Loucy (cell line): ENCODE measurements at regions not wholly inside any gene's neighbourhood (a gene's known extent, or its start where the extent isn't known, plus 50 kb on each side); places are given as distances from the start of the nearest gene placed in this dataset.

Source experiments
- EZH2phosphoT487 ChIP-seq: fragments of 200-600 bp; IDR thresholded peaks from 2 replicates; pipeline ENCODE4 v1.6.1; 2018; ENCODE audit warnings: antibody characterized with exemption, mild to moderate bottlenecking, moderate library complexity, borderline replicate concordance
- TF ChIP-seq, protein P1 (sequence below): fragments of 200-600 bp; sonication (generic); conservative IDR thresholded peaks from 2 replicates; pipeline ENCODE4 v1.5.1; 2014; ENCODE audit warnings: mild to moderate bottlenecking, antibody characterized with exemption, low read length

DNA sequence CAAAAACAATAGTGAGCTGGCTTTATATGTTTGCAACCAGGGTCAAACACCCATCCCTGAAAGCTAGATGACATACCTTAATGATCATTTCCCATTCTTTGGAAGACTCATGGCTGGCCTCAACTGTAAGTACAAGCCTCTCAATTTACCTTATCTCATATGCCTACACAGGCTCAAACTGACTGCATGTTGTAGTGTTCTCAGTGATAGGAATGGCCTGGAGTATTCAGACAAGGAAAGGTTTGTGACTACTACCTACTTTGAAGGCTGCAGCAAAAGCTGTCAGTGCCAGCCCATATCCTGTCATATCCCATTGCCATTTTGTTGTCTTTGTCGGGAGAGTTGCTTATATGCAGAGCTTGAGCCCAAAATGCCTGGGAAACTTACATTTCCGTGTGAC, 205.2 kb upstream of the MOCS1 start:
- TF ChIP-seq, protein P1, sequence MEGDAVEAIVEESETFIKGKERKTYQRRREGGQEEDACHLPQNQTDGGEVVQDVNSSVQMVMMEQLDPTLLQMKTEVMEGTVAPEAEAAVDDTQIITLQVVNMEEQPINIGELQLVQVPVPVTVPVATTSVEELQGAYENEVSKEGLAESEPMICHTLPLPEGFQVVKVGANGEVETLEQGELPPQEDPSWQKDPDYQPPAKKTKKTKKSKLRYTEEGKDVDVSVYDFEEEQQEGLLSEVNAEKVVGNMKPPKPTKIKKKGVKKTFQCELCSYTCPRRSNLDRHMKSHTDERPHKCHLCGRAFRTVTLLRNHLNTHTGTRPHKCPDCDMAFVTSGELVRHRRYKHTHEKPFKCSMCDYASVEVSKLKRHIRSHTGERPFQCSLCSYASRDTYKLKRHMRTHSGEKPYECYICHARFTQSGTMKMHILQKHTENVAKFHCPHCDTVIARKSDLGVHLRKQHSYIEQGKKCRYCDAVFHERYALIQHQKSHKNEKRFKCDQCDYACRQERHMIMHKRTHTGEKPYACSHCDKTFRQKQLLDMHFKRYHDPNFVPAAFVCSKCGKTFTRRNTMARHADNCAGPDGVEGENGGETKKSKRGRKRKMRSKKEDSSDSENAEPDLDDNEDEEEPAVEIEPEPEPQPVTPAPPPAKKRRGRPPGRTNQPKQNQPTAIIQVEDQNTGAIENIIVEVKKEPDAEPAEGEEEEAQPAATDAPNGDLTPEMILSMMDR: no peak
- TF ChIP-seq EZH2phosphoT487: no peak
